ENCODE measurements at regions not wholly inside any gene's neighbourhood (a gene's known extent, or its start where the extent isn't known, plus 50 kb on each side); places are given as distances from the start of the nearest gene placed in this dataset.
"Not testable (repeated sequence)": the region's sequence is repeated elsewhere in the genome, so short reads cannot be mapped to it uniquely, and the experiment has no call there.

- H3K27ac ChIP-seq (replicated peaks in 1 of 4) = no peak overlapping the region
- H3K4me1 ChIP-seq = no peaks in the 10 kb centered on the region
- DNase-seq (ENCODE audit: extremely low spot score) = no peak
- H3K36me3 ChIP-seq = no peaks in the 10 kb centered on the region
- peaks cover 0 to 2% (median 0%) of the 10 kb centered on the region in 4 donors for H3K9me3 ChIP-seq
- TF ChIP-seq EP300 (IDR thresholded peaks at IDR 0.05) (no peak), POLR2A (IDR thresholded peaks at IDR 0.05; ENCODE audit: low read depth) (no peak), CTCF (IDR thresholded peaks at IDR 0.05) (no peak), POLR2AphosphoS5 (IDR thresholded peaks at IDR 0.05) (no peak)
- no peak overlapping the region for H3K4me3 ChIP-seq
- H3K27me3 ChIP-seq = no peaks in the 10 kb centered on the region
- intact Hi-C loops (cut with DNase I) = no loop called here
Observed at GRCh38 chr2:204160989-204161388, 224.4 kb downstream of the ICOS start.

GRCh38 chr2:204161886-204162285 lies 225.3 kb downstream of the ICOS start:
- Histone ChIP-seq H3K36me3 (no peaks in the 10 kb centered on the region), H3K9me3 (peaks cover 0 to 2% (median 0%) of the 10 kb centered on the region in 4 donors), H3K4me1 (no peaks in the 10 kb centered on the region), H3K4me3 (no peak overlapping the region), H3K27me3 (no peaks in the 10 kb centered on the region), H3K27ac (replicated peaks in 1 of 4) (no peak overlapping the region)
- 75% methylated on average over 3 of the region's 3 CpGs for WGBS
- no peak for DNase-seq (ENCODE audit: extremely low spot score)
- intact Hi-C loops (cut with DNase I) = no loop called here
- no peak for TF ChIP-seq CTCF (IDR thresholded peaks at IDR 0.05)
- TF ChIP-seq EP300 (IDR thresholded peaks at IDR 0.05) = no peak
- no peak for TF ChIP-seq POLR2AphosphoS5 (IDR thresholded peaks at IDR 0.05)
- no peak for TF ChIP-seq POLR2A (IDR thresholded peaks at IDR 0.05; ENCODE audit: low read depth)

GRCh38 chr2:204166961-204167360 lies 230.4 kb downstream of the ICOS start:
- Histone ChIP-seq H3K4me3 (no peak overlapping the region), H3K36me3 (no peaks in the 10 kb centered on the region), H3K27ac (replicated peaks in 1 of 4) (no peak overlapping the region), H3K27me3 (no peaks in the 10 kb centered on the region), H3K9me3 (no peaks in the 10 kb centered on the region), H3K4me1 (no peaks in the 10 kb centered on the region)
- TF ChIP-seq POLR2A (IDR thresholded peaks at IDR 0.05; ENCODE audit: low read depth) = no peak
- TF ChIP-seq POLR2AphosphoS5 (IDR thresholded peaks at IDR 0.05) = no peak
- TF ChIP-seq EP300 (IDR thresholded peaks at IDR 0.05) = no peak
- intact Hi-C loops (cut with DNase I) = no loop called here
- WGBS = 82% methylated on average over 3 of the region's 3 CpGs
- no peak for DNase-seq (ENCODE audit: extremely low spot score)

GRCh38 chr2:204167670-204168069 lies 231.1 kb downstream of the ICOS start:
- H3K36me3 ChIP-seq; DNase-seq (ENCODE audit: extremely low spot score); H3K27me3 ChIP-seq; H3K27ac ChIP-seq (replicated peaks in 1 of 4); H3K4me1 ChIP-seq; H3K4me3 ChIP-seq; H3K9me3 ChIP-seq; intact Hi-C loops (cut with DNase I): not testable (repeated sequence)
- 95% methylated on average over 6 of the region's 6 CpGs for WGBS

- intact Hi-C loops (cut with DNase I) = loop anchor here (10.0 kb wide), 1 partner anchor 146 kb away; no protein-coding TSS in a partner anchor
- TF ChIP-seq CTCF (IDR thresholded peaks at IDR 0.05) = no peak
- TF ChIP-seq EP300 (IDR thresholded peaks at IDR 0.05) = no peak
- no peak for TF ChIP-seq POLR2A (IDR thresholded peaks at IDR 0.05; ENCODE audit: low read depth)
- TF ChIP-seq POLR2AphosphoS5 (IDR thresholded peaks at IDR 0.05) = no peak
- no peak overlapping the region for H3K4me3 ChIP-seq
- no peaks in the 10 kb centered on the region for H3K36me3 ChIP-seq
- 93% methylated on average over 4 of the region's 4 CpGs for WGBS
- no peaks in the 10 kb centered on the region for H3K9me3 ChIP-seq
- no peak for DNase-seq (ENCODE audit: extremely low spot score)
- H3K27me3 ChIP-seq = no peaks in the 10 kb centered on the region
- H3K27ac ChIP-seq (replicated peaks in 1 of 4) = no peak overlapping the region
- H3K4me1 ChIP-seq = no peaks in the 10 kb centered on the region
Observed at GRCh38 chr2:204170411-204170810, 233.8 kb downstream of the ICOS start.

GRCh38 chr2:204171432-204172144 lies 235.0 kb downstream of the ICOS start:
- no peaks in the 10 kb centered on the region for H3K4me1 ChIP-seq
- no peaks in the 10 kb centered on the region for H3K27me3 ChIP-seq
- intact Hi-C loops (cut with DNase I) = loop anchor here (10.0 kb wide), 1 partner anchor 147 kb away; no protein-coding TSS in a partner anchor
- no peak for DNase-seq (ENCODE audit: extremely low spot score)
- no peaks in the 10 kb centered on the region for H3K9me3 ChIP-seq
- WGBS = 87% methylated on average over 6 of the region's 6 CpGs
- no peak for TF ChIP-seq EP300 (IDR thresholded peaks at IDR 0.05)
- TF ChIP-seq CTCF (IDR thresholded peaks at IDR 0.05) = no peak
- no peak for TF ChIP-seq POLR2AphosphoS5 (IDR thresholded peaks at IDR 0.05)
- TF ChIP-seq POLR2A (IDR thresholded peaks at IDR 0.05; ENCODE audit: low read depth) = no peak
- no peaks in the 10 kb centered on the region for H3K36me3 ChIP-seq
- no peak overlapping the region for H3K27ac ChIP-seq (replicated peaks in 1 of 4)
- H3K4me3 ChIP-seq = no peak overlapping the region

Measured in esophagus muscularis mucosa (tissue), 4 donors.